Keratinocyte (primary cell): ENCODE measurements at regions not wholly inside any gene's neighbourhood (a gene's known extent, or its start where the extent isn't known, plus 50 kb on each side); places are given as distances from the start of the nearest gene placed in this dataset.

Experiments used
- DNase-seq: peaks from one replicate; pipeline ENCODE4 v3.0.0-alpha.2; 2011; ENCODE audit warnings: low read depth, missing footprints, low spot score
- FAIRE-seq: peaks from 2 replicates; lab custom pipeline; 2011; peaks lifted over from hg19 to GRCh38; lab: Jason Lieb, UNC
- H2AFZ ChIP-seq: 2 replicates; pipeline ENCODE4 v1.6.0; 2012; ENCODE audit warnings: low read length, control low read depth, inconsistent platforms; ENCODE audit not compliant: control insufficient read depth
- H3K27ac ChIP-seq: 2 replicates; pipeline ENCODE4 v1.5.1; 2011; ENCODE audit warnings: low read length; ENCODE audit not compliant: control insufficient read depth, insufficient read depth
- H3K27me3 ChIP-seq: 3 replicates; pipeline ENCODE4 v1.6.0; 2011; ENCODE audit warnings: low read length; ENCODE audit not compliant: control insufficient read depth, insufficient read depth; ENCODE audit errors: extremely low read depth
- H3K36me3 ChIP-seq, 2 experiments: 2 replicates in 1 of 2; 3 replicates in 1 of 2; pipeline ENCODE4 v1.5.1; 2011; ENCODE audit warnings: low read length in 2 of 2, mild to moderate bottlenecking in 1 of 2; ENCODE audit not compliant: control insufficient read depth in 2 of 2, insufficient read depth in 2 of 2; ENCODE audit errors: extremely low read depth in 1 of 2
- H3K4me1 ChIP-seq: 3 replicates; pipeline ENCODE4 v1.5.1; 2011; ENCODE audit warnings: low read length; ENCODE audit not compliant: control insufficient read depth, insufficient read depth; ENCODE audit errors: extremely low read depth
- H3K4me2 ChIP-seq: 3 replicates; pipeline ENCODE4 v1.6.0; 2011; ENCODE audit warnings: low read depth, low read length; ENCODE audit not compliant: control insufficient read depth, insufficient read depth; ENCODE audit errors: extremely low read depth
- H3K4me3 ChIP-seq, 3 experiments: fragments of 200-600 bp in 1 of 3; sonication (generic) in 1 of 3; 2 replicates in 2 of 3; 3 replicates in 1 of 3; pipeline ENCODE4 v1.5.1; 2011 to 2016; ENCODE audit warnings: low read length in 3 of 3, mild to moderate bottlenecking in 3 of 3, control low read depth in 2 of 3, inconsistent platforms in 1 of 3, low read depth in 1 of 3, mixed read lengths in 1 of 3, mixed run types in 1 of 3, moderate library complexity in 1 of 3; ENCODE audit not compliant: control insufficient read depth in 2 of 3, insufficient read depth in 2 of 3; ENCODE audit errors: extremely low read depth in 1 of 3
- H3K79me2 ChIP-seq: 2 replicates; pipeline ENCODE4 v1.6.0; 2012; ENCODE audit warnings: low read length; ENCODE audit not compliant: control insufficient read depth, insufficient read depth
- H3K9ac ChIP-seq: 3 replicates; pipeline ENCODE4 v1.6.0; 2011; ENCODE audit warnings: low read length; ENCODE audit not compliant: control insufficient read depth, insufficient read depth; ENCODE audit errors: extremely low read depth
- H3K9me1 ChIP-seq: 3 replicates; pipeline ENCODE4 v1.6.0; 2011; ENCODE audit warnings: low read length; ENCODE audit not compliant: control insufficient read depth, insufficient read depth; ENCODE audit errors: extremely low read depth
- H3K9me3 ChIP-seq: 2 replicates; pipeline ENCODE4 v1.5.1; 2012; ENCODE audit warnings: low read depth, low read length; ENCODE audit not compliant: control insufficient read depth
- H4K20me1 ChIP-seq: 3 replicates; pipeline ENCODE4 v1.6.0; 2011; ENCODE audit warnings: low read length; ENCODE audit not compliant: control insufficient read depth, insufficient read depth; ENCODE audit errors: extremely low read depth
- EZH2 ChIP-seq: IDR thresholded peaks from one replicate; pipeline ENCODE4 v1.6.1; 2012; ENCODE audit warnings: inconsistent platforms, mild to moderate bottlenecking, low read length, moderate library complexity
- dilution Hi-C: fragments of 300-500 bp; cut with MboI; formaldehyde crosslinking; loops from one replicate; pipeline ENCODE4 v1.7.0; 2020; ENCODE audit warnings: low sequenced_read_pairs; ENCODE audit not compliant: extremely low pct_ligation_motif_present
- TF ChIP-seq, protein P1 (sequence below), 3 experiments: IDR thresholded peaks in 1 of 3; conservative IDR thresholded peaks in 1 of 3; optimal IDR thresholded peaks in 1 of 3; 2 replicates in 2 of 3; 3 replicates in 1 of 3; pipeline versions ENCODE3 to v1.5.1; 2011; ENCODE audit warnings: low read length in 3 of 3, mild to moderate bottlenecking in 3 of 3, moderate library complexity in 2 of 3, control low read depth in 1 of 3, inconsistent platforms in 1 of 3; ENCODE audit not compliant: insufficient read depth in 2 of 3; ENCODE audit errors: extremely low read depth in 1 of 3

DNA sequence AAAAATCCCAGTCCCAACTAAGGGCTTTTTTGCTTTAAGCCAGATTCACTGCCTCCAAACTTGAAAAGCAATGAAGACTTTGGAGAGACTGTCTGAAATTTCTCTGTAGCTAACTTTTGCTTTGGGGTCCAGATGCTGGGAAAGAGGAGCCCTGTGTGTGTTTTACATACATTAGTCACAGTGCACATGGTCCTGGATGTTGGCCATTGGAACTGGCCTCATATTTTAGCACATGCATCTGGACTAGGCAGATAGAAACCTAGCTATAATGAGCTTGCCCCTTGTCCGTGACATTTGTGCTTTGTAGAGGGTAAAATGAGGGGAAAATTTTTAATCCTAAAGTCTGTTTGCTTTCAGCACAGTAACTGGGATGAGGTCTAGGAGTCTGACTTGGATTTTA is 421.7 kb downstream of the CDK5RAP2 start:
- Histone ChIP-seq H3K4me3 (no peak overlapping the region), H3K27ac (no peak overlapping the region), H3K4me1 (no peaks in the 10 kb centered on the region), H3K9ac (no peak overlapping the region), H3K79me2 (no peaks in the 10 kb centered on the region), H3K9me3 (no peaks in the 10 kb centered on the region), H3K27me3 (no peaks in the 10 kb centered on the region), H2AFZ (no peak overlapping the region), H4K20me1 (no peaks in the 10 kb centered on the region), H3K36me3 (no peaks in the 10 kb centered on the region), H3K4me2 (no peak overlapping the region), H3K9me1 (no peaks in the 10 kb centered on the region)
- dilution Hi-C loops, result no loop called here
- FAIRE-seq (no peak), DNase-seq (no peak)
- TF ChIP-seq, protein P1, sequence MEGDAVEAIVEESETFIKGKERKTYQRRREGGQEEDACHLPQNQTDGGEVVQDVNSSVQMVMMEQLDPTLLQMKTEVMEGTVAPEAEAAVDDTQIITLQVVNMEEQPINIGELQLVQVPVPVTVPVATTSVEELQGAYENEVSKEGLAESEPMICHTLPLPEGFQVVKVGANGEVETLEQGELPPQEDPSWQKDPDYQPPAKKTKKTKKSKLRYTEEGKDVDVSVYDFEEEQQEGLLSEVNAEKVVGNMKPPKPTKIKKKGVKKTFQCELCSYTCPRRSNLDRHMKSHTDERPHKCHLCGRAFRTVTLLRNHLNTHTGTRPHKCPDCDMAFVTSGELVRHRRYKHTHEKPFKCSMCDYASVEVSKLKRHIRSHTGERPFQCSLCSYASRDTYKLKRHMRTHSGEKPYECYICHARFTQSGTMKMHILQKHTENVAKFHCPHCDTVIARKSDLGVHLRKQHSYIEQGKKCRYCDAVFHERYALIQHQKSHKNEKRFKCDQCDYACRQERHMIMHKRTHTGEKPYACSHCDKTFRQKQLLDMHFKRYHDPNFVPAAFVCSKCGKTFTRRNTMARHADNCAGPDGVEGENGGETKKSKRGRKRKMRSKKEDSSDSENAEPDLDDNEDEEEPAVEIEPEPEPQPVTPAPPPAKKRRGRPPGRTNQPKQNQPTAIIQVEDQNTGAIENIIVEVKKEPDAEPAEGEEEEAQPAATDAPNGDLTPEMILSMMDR (optimal IDR thresholded peaks at IDR 0.05 in 1 of 3, IDR thresholded peaks at IDR 0.05 in 1 of 3, conservative IDR thresholded peaks at IDR 0.05 in 1 of 3; ENCODE audit: extremely low read depth in 1 of 3, insufficient read depth in 2 of 3, low read length in 3 of 3), result no peak
- TF ChIP-seq EZH2, result no peak

DNA sequence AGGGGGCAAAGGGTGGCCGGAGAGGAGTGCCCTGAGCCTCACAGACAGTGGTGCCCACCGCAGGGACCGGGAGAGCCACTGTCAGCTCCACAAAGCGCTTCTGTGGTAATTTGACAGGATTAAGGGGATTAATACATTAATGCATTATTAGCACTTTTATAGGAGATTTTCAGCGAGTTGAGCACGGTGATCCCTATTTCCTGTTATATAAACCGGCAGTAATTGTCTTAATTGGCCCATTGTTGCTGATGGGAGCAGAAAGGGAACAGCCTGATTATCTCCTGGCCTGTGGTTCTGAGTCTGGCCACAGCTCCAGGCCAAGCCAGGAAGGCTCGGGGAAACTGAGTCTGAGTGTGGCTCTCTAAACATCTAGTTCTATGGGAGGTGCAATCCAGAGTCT is 423.6 kb downstream of the CDK5RAP2 start:
- Histone ChIP-seq H3K4me1 (no peaks in the 10 kb centered on the region), H3K36me3 (no peaks in the 10 kb centered on the region)
- FAIRE-seq, result no peak

More for the DNA sequence above, 423.6 kb downstream of the CDK5RAP2 start:
- Histone ChIP-seq H3K9me3 (no peaks in the 10 kb centered on the region), H3K4me2 (no peak overlapping the region), H2AFZ (no peak overlapping the region), H3K4me3 (no peak overlapping the region), H4K20me1 (no peaks in the 10 kb centered on the region), H3K79me2 (no peaks in the 10 kb centered on the region), H3K27me3 (no peaks in the 10 kb centered on the region), H3K9ac (no peak overlapping the region), H3K27ac (no peak overlapping the region), H3K9me1 (no peaks in the 10 kb centered on the region)
- dilution Hi-C loops, result no loop called here
- DNase-seq, result no peak
- TF ChIP-seq EZH2, result no peak
- TF ChIP-seq, protein P1 (optimal IDR thresholded peaks at IDR 0.05 in 1 of 3, IDR thresholded peaks at IDR 0.05 in 1 of 3, conservative IDR thresholded peaks at IDR 0.05 in 1 of 3; ENCODE audit: extremely low read depth in 1 of 3, insufficient read depth in 2 of 3, low read length in 3 of 3), result no peak
